ENCODE measurements at regions not wholly inside any gene's neighbourhood (a gene's known extent, or its start where the extent isn't known, plus 50 kb on each side); places are given as distances from the start of the nearest gene placed in this dataset.

DNA sequence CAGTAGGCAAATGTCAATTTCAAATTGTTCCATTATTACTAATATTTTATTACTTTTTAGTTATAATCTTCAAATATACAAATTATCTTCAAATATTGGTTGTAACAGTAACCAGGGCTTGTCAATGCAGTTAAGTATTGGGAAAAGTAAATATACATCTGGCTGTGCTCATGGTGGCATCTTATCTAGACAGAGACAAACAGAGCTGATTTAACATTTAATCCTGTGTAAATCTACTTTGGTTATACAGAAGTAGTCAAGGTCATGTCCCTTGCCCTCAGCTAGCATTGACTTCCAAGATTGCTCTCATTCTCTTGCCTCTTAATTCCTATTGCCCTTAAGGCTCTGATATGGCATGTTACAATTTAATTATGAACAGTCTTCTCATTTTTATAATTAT lies 98.4 kb upstream of the KLHL1 start:
- Histone ChIP-seq H3K4me3 (ENCODE audit: low read depth, low read length) (no peak overlapping the region), H3K27me3 (ENCODE audit: control insufficient read depth, insufficient read depth, low read length) (no peaks in the 10 kb centered on the region), H3K36me3 (ENCODE audit: control insufficient read depth, insufficient read depth, low read length) (no peaks in the 10 kb centered on the region)
- DNase-seq (ENCODE audit: low read depth) = no peak
- TF ChIP-seq, protein P1, sequence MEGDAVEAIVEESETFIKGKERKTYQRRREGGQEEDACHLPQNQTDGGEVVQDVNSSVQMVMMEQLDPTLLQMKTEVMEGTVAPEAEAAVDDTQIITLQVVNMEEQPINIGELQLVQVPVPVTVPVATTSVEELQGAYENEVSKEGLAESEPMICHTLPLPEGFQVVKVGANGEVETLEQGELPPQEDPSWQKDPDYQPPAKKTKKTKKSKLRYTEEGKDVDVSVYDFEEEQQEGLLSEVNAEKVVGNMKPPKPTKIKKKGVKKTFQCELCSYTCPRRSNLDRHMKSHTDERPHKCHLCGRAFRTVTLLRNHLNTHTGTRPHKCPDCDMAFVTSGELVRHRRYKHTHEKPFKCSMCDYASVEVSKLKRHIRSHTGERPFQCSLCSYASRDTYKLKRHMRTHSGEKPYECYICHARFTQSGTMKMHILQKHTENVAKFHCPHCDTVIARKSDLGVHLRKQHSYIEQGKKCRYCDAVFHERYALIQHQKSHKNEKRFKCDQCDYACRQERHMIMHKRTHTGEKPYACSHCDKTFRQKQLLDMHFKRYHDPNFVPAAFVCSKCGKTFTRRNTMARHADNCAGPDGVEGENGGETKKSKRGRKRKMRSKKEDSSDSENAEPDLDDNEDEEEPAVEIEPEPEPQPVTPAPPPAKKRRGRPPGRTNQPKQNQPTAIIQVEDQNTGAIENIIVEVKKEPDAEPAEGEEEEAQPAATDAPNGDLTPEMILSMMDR (IDR thresholded peaks at IDR 0.05; ENCODE audit: insufficient read depth, low read length, poor library complexity, severe bottlenecking) = no peak

DNA sequence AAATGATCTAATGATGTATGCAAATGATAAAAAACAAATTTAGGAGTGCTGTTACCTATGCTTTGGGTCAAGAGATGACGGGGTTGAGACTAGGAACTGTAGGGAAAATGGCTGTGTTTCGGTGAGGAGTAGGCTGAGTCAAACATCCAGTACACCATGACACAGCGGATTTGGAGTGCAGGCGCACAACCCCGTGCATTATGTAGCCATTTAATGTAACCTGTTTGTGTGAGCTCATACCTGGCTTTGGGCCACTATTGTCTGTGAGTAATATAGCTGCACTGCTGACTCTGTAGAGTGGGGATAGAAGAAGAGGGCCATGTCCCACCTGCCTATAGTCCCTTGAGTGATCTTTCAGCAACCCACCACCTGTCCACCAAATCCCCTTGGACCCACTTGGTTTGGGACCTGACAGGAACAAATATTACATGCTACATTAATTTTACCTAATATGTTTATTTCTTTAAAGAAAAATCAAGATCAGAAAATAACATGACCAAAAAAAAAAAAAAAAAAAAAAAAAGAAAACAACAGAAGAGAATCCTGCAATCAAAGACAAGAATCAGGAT lies 95.5 kb upstream of the KLHL1 start:
- no peaks in the 10 kb centered on the region for H3K36me3 ChIP-seq (ENCODE audit: control insufficient read depth, insufficient read depth, low read length)
- no peak overlapping the region for H3K4me3 ChIP-seq (ENCODE audit: low read depth, low read length)
- DNase-seq (ENCODE audit: low read depth) = no peak
- TF ChIP-seq, protein P1 (IDR thresholded peaks at IDR 0.05; ENCODE audit: insufficient read depth, low read length, poor library complexity, severe bottlenecking) = no peak
- H3K27me3 ChIP-seq (ENCODE audit: control insufficient read depth, insufficient read depth, low read length) = no peaks in the 10 kb centered on the region

DNA sequence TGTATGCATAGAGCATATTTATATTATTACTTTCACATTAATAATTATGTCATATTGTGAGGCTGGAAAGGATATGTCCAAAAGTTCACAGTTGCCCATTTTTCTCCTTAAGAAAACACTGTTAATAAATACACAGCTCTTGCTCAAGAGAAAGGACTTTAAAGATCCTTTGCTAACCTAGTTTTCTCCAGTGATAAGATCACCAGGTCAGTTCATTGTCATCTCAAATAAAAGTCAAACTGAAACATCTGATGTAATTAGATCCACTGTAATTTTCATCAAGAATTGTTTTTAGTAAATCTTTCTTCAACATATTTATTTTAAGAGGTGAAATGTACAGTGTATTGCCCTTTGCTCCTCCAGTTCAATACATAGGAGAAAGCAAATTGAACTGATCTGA lies 82.8 kb upstream of the KLHL1 start:
- no peak overlapping the region for H3K4me3 ChIP-seq (ENCODE audit: low read depth, low read length)
- DNase-seq (ENCODE audit: low read depth) = no peak
- H3K27me3 ChIP-seq (ENCODE audit: control insufficient read depth, insufficient read depth, low read length) = no peaks in the 10 kb centered on the region
- H3K36me3 ChIP-seq (ENCODE audit: control insufficient read depth, insufficient read depth, low read length) = no peaks in the 10 kb centered on the region
- TF ChIP-seq, protein P1 (IDR thresholded peaks at IDR 0.05; ENCODE audit: insufficient read depth, low read length, poor library complexity, severe bottlenecking) = no peak

DNA sequence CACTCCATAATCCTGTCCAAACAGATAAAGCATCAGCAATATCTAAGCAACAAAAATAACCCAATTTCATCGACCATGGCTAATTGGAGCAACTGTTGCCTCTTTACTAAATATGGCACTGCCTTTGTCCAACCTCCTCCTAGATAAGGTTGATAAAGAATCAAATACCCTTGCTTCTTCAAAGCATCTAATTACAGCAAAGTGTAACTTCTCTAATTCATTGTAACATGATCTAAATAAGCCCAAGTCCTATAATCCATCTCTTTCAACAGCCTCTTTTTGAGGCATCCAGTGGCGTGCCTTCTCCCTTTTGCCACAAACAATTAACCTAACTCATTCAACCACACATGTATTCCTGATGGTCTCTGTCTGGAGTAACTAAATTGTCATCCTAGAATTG lies 81.7 kb upstream of the KLHL1 start:
- DNase-seq (ENCODE audit: low read depth) = no peak
- H3K4me3 ChIP-seq (ENCODE audit: low read depth, low read length) = no peak overlapping the region
- TF ChIP-seq, protein P1 (IDR thresholded peaks at IDR 0.05; ENCODE audit: insufficient read depth, low read length, poor library complexity, severe bottlenecking) = no peak
- H3K27me3 ChIP-seq (ENCODE audit: control insufficient read depth, insufficient read depth, low read length) = no peaks in the 10 kb centered on the region
- H3K36me3 ChIP-seq (ENCODE audit: control insufficient read depth, insufficient read depth, low read length) = no peaks in the 10 kb centered on the region

DNA sequence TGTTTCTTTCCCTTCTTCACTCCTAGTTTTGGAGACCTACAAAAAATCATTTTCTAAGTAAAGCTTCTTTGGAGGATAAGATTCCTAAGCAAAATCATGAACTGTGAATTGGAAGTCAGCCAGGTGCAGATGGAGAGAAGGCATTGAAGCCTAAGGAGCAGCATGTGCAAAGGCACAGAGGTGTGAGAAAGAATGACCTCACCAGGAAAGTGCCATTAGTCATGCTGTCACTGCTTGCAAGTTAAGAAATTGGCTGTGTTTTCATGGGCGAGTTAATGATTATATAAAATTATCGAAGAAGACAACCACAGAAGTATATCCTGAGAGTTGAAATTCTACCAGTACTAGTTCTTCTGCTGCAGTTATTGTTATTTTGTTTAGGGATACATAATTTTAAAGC lies 80.3 kb upstream of the KLHL1 start:
- DNase-seq (ENCODE audit: low read depth) = peak; percentile 48
- TF ChIP-seq, protein P1 (IDR thresholded peaks at IDR 0.05; ENCODE audit: insufficient read depth, low read length, poor library complexity, severe bottlenecking) = no peak
- H3K27me3 ChIP-seq (ENCODE audit: control insufficient read depth, insufficient read depth, low read length) = no peaks in the 10 kb centered on the region
- H3K4me3 ChIP-seq (ENCODE audit: low read depth, low read length) = no peak overlapping the region
- H3K36me3 ChIP-seq (ENCODE audit: control insufficient read depth, insufficient read depth, low read length) = no peaks in the 10 kb centered on the region

DNA sequence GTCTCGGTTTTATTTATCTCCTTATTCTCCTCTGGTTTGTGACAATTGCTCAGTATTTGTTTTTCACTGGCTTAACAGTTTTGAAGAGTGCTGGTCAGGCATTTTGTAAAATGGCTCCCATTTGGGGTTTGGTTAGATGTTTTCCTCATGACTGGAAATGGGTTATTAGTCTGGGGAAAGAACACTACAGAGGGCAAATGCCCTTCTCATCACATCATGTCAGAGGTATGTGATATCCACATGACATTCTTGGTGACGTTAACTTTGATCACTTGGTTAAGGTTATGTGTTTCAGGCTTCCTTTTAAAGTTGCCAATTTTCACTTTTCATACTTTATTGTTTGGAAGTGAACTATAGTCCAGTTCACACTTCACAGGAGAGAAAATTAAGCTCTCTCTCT lies 74.8 kb upstream of the KLHL1 start:
- no peaks in the 10 kb centered on the region for H3K27me3 ChIP-seq (ENCODE audit: control insufficient read depth, insufficient read depth, low read length)
- TF ChIP-seq, protein P1 (IDR thresholded peaks at IDR 0.05; ENCODE audit: insufficient read depth, low read length, poor library complexity, severe bottlenecking) = no peak
- DNase-seq (ENCODE audit: low read depth) = peak; percentile 39
- no peak overlapping the region for H3K4me3 ChIP-seq (ENCODE audit: low read depth, low read length)
- H3K36me3 ChIP-seq (ENCODE audit: control insufficient read depth, insufficient read depth, low read length) = no peaks in the 10 kb centered on the region

Measured in kidney epithelial cell (primary cell).